NCI-H2171 (cell line): ENCODE measurements at regions not wholly inside any gene's neighbourhood (a gene's known extent, or its start where the extent isn't known, plus 50 kb on each side); places are given as distances from the start of the nearest gene placed in this dataset.

Experiments
- DNase-seq: peaks from one replicate; lab custom pipeline; 2025; lab: John Stamatoyannopoulos, UW

GRCh38 chr2:2717406-2717805 is 386.3 kb upstream of the MYT1L start:
- peak; percentile 73 for DNase-seq

GRCh38 chr2:2716771-2717170 is 385.7 kb upstream of the MYT1L start:
- no peak for DNase-seq

GRCh38 chr2:2715036-2715818 is 384.2 kb upstream of the MYT1L start:
- no peak for DNase-seq

GRCh38 chr2:2714408-2714807 is 383.3 kb upstream of the MYT1L start:
- DNase-seq = no peak

- DNase-seq = no peak
These were observed 378.3 kb upstream of the MYT1L start for GRCh38 chr2:2709431-2709770.

GRCh38 chr2:2708575-2709430 is 377.7 kb upstream of the MYT1L start:
- peak; percentile 42 for DNase-seq

GRCh38 chr2:2707206-2707991 is 376.3 kb upstream of the MYT1L start:
- DNase-seq = no peak

GRCh38 chr2:2706306-2706705 is 375.2 kb upstream of the MYT1L start:
- no peak for DNase-seq

- no peak for DNase-seq
These were observed 374.8 kb upstream of the MYT1L start for GRCh38 chr2:2705871-2706270.

GRCh38 chr2:2704428-2705090 is 373.5 kb upstream of the MYT1L start:
- no peak for DNase-seq

GRCh38 chr2:2703762-2704427 is 372.8 kb upstream of the MYT1L start:
- no peak for DNase-seq

- DNase-seq = no peak
These were observed 372.1 kb upstream of the MYT1L start for GRCh38 chr2:2703172-2703571.

- no peak for DNase-seq
These were observed 371.3 kb upstream of the MYT1L start for GRCh38 chr2:2702385-2702784.

GRCh38 chr2:2701813-2702212 is 370.7 kb upstream of the MYT1L start:
- DNase-seq = no peak

GRCh38 chr2:2701176-2701781 is 370.2 kb upstream of the MYT1L start:
- no peak for DNase-seq

GRCh38 chr2:2699121-2699505 is 368.0 kb upstream of the MYT1L start:
- DNase-seq = no peak

GRCh38 chr2:2698182-2699120 is 367.4 kb upstream of the MYT1L start:
- DNase-seq = no peak

- no peak for DNase-seq
These were observed 365.8 kb upstream of the MYT1L start for GRCh38 chr2:2696733-2697455.

- no peak for DNase-seq
These were observed 365.2 kb upstream of the MYT1L start for GRCh38 chr2:2696325-2696724.
